NCI-H2196 (cell line): ENCODE measurements at regions not wholly inside any gene's neighbourhood (a gene's known extent, or its start where the extent isn't known, plus 50 kb on each side); places are given as distances from the start of the nearest gene placed in this dataset.
"Not testable (repeated sequence)": the region's sequence is repeated elsewhere in the genome, so short reads cannot be mapped to it uniquely, and the experiment has no call there.

Source experiments
- DNase-seq: peaks from one replicate; lab custom pipeline; 2025; ENCODE audit not compliant: unreplicated experiment; lab: John Stamatoyannopoulos, UW

DNA sequence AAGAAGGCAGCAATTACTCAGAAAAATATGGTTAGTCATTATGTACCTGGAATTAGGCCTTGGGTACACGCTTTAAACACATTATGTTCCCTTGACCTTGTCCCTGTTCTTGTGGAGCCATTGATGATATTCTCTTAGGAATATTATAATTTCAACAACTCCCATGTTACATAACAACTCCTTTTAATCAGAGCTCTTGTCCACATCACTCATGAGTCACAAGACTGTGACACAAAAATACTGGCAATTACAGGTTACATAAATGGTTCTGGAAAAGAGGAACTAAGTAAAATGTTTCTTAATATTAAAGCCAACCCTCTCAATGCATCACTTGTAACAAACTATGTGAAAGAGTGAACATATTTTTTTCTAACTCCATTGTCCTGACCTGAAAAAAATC, 143.8 kb upstream of the PCLO start:
- no peak for DNase-seq

GRCh38 chr7:83305027-83305426, 142.3 kb upstream of the PCLO start:
- DNase-seq = no peak

DNA sequence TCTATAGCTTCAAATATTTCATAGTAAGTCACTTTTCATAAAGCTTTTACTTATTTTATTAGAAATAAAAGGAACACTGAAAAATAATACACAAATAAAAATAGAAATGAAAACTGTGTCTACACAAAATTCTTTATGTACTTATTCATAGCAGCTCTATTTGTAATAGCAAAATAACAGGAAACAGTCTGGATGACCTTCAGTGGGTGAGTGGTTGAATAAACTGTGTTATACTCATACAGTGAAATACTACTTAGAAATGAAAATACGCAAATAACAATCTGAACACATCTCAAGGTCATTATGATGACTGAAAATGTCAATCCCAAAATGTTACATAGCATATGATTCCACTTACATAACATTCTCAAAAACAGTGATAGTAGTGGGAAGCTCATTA, 138.7 kb upstream of the PCLO start:
- DNase-seq = no peak

DNA sequence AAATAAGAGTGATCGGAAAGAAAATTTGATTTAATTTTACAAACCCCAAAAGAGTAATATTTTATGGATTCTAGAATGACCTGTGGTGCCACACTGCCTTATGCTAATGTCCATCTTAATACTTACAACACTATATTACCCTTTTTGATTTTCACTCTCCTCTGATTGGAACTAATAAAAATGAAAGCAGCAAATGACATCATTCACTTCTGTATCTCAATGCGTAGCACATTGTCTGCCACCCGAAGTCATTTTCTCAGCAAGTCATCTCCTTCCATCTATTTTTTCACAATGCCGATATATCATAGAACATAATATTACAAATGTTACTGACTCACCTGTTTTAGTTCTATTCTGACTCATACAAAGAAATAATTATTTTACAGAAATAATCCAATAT, 127.5 kb upstream of the PCLO start:
- no peak for DNase-seq

DNA sequence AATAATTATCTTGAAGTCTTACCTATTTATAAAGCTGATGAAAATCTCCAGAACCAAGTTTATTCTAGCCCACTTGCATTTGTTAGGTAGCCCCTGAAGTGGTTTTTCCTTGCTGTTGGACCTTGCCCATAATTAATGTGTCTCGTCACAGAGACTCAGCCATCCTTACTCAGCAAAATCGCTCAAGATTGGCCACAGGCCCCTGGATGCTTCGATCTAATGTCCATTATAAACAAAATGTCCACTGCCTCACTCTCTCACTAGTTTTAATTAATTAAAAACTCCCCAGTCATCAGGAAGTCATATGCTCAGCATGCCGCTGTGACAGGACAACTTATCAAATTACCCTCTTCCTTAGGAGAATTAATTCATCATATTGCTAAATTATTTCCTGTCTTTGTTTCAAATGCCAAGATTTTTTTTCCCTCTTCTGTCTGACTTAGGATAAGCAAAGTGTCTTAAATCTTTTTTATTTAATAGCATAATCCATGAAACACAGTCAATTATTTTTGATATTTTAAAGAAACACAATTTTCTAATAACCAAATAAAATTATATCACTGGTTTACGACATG, 126.8 kb upstream of the PCLO start:
- no peak for DNase-seq

- DNase-seq = no peak
Observed at GRCh38 chr7:83280671-83281070, 118.0 kb upstream of the PCLO start.

GRCh38 chr7:83276250-83276649, 113.6 kb upstream of the PCLO start:
- DNase-seq = no peak

DNA sequence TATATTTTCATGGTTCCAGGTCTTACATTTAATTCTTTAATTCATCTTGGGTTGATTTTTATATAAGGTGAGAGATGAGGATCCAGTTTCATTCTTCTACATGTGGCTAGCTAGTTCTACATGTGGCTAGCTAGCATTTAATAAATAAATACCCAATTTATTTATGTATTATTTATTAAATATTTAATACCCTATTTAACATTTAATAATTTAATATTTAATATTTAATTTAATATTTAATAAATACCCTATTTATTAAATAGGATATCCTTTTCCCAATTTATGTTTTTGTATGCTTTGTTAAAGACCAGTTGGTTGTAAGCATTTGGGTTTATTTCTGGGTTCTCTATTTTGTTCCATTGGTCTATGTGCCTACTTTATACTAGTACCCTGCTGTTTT, 111.0 kb upstream of the PCLO start:
- DNase-seq = no peak

DNA sequence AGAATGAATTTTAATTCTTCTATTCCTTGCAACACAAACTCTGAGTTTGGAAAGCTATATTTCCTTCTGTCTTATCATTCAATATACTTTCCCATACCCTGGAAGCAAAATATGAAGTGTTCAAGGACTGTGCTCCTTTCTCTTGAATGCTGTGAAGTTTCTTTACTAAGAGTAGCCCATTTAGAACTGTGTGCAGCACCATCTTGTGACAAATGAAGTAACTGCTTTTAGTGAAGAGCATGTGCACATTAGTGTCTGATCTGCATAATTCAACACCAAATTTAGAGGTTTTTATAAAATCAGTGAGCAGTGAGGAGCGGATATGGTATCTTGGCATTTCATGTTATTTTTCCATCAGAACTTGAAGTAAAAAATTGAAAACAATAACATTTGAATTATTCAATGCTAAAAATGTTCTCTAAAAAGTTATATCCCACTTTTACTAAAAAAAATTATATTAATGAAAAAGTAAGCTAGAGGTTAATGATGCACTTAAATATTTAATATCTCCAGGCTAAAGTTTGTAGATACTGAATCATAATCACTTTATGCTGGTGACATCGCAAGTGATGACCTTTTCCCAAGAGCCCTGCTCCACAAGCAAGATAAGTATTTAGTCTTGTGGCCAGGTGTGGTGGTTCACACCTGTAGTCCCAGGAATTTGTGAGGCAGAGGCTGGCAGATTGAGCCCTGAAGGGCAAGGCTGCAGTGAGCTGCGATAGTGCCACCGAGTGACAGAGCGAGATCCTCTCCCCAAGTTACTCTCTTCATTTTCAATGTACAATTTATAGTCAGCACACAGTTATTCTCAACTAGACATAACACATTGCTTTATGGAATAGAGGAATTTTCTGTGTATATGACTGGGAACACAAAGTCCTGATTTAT, 108.8 kb upstream of the PCLO start:
- DNase-seq = peak; percentile 58

- no peak for DNase-seq
Observed at GRCh38 chr7:83270407-83270806, 107.7 kb upstream of the PCLO start.

GRCh38 chr7:83267141-83267631, 104.5 kb upstream of the PCLO start:
- DNase-seq = peak; percentile 49

GRCh38 chr7:83263442-83264034, 100.9 kb upstream of the PCLO start:
- not testable (repeated sequence) for DNase-seq

DNA sequence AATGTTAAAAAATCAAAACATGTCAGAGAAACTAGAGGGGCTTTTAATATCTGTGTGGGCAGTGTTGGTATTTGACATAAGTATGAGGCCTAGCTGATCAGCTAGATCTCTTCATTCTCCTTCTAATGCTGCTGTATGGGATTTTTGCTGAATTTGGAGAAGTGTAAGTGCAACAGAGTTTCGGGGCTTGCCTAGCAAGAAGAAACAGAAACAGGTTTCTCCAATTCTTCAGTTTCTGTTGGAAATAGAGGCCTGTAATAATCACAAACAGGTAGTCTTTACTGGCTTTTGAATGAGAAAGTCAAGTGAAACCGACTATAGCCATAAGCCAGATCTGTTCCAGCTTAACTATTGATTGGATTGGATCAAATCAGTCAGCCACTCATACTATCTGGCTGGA, 96.4 kb upstream of the PCLO start:
- DNase-seq = no peak

DNA sequence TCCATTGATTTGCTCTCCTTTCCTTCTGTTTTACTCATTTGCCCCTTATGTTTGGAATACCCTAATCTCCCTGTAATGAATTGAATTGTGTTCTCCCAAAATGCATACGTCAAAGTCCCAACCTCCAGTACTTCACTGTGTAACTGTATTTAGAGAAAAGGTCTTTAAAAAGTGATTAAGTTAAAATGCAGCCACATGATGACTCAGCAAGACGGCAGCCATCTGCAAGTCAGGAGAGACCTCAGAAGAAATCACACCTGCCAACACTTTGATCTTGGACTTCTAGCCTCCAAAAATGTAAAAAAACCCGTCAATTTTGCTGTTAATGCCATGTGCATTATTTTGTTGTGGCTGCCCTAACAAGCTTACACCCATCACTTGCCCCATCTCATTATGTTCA, 85.3 kb upstream of the PCLO start:
- DNase-seq = no peak

GRCh38 chr7:83219231-83219630, 56.5 kb upstream of the PCLO start:
- not testable (repeated sequence) for DNase-seq

GRCh38 chr7:83212883-83213282, 50.2 kb upstream of the PCLO start:
- DNase-seq = no peak
